ENCODE measurements at regions not wholly inside any gene's neighbourhood (a gene's known extent, or its start where the extent isn't known, plus 50 kb on each side); places are given as distances from the start of the nearest gene placed in this dataset.
"Not testable (repeated sequence)": the region's sequence is repeated elsewhere in the genome, so short reads cannot be mapped to it uniquely, and the experiment has no call there.

GRCh38 chr18:961644-962355 lies 57.1 kb downstream of the ADCYAP1 start:
- DNase-seq (ENCODE audit: low spot score in 2 of 2): no peak
- Histone ChIP-seq H3K4me1 (no peaks in the 10 kb centered on the region), H3K4me3 (peak overlapping the region; percentile 45 to 64), H3K27ac (peak overlapping the region; percentile 37 to 62), H3K27me3 (no peaks in the 10 kb centered on the region), H3K36me3 (no peaks in the 10 kb centered on the region), H3K9me3 (no peaks in the 10 kb centered on the region)
- intact Hi-C loops (cut with DNase I): loop anchor here (2.0 to 5.0 kb wide), 2 partner anchors 59 to 97 kb away; partner anchors contain the start of gene ADCYAP1
- TF ChIP-seq CTCF (IDR thresholded peaks at IDR 0.05): peak; percentile 46 to 96 (median 87)

GRCh38 chr18:963276-963675 lies 58.6 kb downstream of the ADCYAP1 start:
- H3K27ac ChIP-seq: no peak overlapping the region
- H3K4me1 ChIP-seq: no peaks in the 10 kb centered on the region
- H3K9me3 ChIP-seq: no peaks in the 10 kb centered on the region
- intact Hi-C loops (cut with DNase I): loop anchor here (2.0 to 5.0 kb wide), 2 partner anchors 61 to 98 kb away; partner anchors contain the start of gene ADCYAP1
- no peak for TF ChIP-seq CTCF (IDR thresholded peaks at IDR 0.05)
- H3K27me3 ChIP-seq: no peaks in the 10 kb centered on the region
- H3K36me3 ChIP-seq: no peaks in the 10 kb centered on the region
- no peak overlapping the region for H3K4me3 ChIP-seq
- no peak for DNase-seq (ENCODE audit: low spot score in 2 of 2)

GRCh38 chr18:965921-966758 lies 61.5 kb downstream of the ADCYAP1 start:
- no peaks in the 10 kb centered on the region for H3K9me3 ChIP-seq
- no peak overlapping the region for H3K4me3 ChIP-seq
- TF ChIP-seq CTCF (IDR thresholded peaks at IDR 0.05): no peak
- H3K27me3 ChIP-seq: no peaks in the 10 kb centered on the region
- DNase-seq (ENCODE audit: low spot score in 2 of 2): no peak
- no peaks in the 10 kb centered on the region for H3K36me3 ChIP-seq
- no peaks in the 10 kb centered on the region for H3K4me1 ChIP-seq
- intact Hi-C loops (cut with DNase I): no loop called here
- H3K27ac ChIP-seq: no peak overlapping the region

GRCh38 chr18:966759-967576 lies 62.3 kb downstream of the ADCYAP1 start:
- intact Hi-C loops (cut with DNase I): no loop called here
- Histone ChIP-seq H3K36me3 (no peaks in the 10 kb centered on the region), H3K27ac (no peak overlapping the region), H3K9me3 (no peaks in the 10 kb centered on the region), H3K4me3 (no peak overlapping the region), H3K4me1 (no peaks in the 10 kb centered on the region), H3K27me3 (no peaks in the 10 kb centered on the region)
- DNase-seq (ENCODE audit: low spot score in 2 of 2): no peak
- TF ChIP-seq CTCF (IDR thresholded peaks at IDR 0.05): no peak

DNA sequence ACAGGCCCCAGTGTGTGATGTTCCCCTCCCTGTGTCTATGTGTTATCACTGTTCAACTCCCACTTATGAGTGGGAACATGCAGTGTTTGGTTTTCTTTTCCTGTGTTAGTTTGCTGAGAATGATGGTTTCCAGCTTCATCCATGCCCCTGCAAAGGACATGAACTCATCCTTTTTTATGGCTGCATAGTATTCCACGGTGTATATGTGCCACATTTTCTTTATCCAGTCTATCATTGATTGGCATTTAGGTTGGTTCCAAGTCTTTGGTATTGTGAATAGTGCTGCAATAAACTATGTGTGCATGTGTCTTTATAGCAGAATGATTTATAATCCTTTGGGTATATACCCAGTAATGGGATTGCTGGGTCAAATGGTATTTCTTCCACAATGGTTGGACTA lies 64.2 kb downstream of the ADCYAP1 start:
- H3K27ac ChIP-seq; DNase-seq (ENCODE audit: low spot score in 2 of 2); intact Hi-C loops (cut with DNase I); H3K4me1 ChIP-seq; H3K27me3 ChIP-seq; H3K4me3 ChIP-seq; H3K36me3 ChIP-seq; H3K9me3 ChIP-seq: not testable (repeated sequence)

DNA sequence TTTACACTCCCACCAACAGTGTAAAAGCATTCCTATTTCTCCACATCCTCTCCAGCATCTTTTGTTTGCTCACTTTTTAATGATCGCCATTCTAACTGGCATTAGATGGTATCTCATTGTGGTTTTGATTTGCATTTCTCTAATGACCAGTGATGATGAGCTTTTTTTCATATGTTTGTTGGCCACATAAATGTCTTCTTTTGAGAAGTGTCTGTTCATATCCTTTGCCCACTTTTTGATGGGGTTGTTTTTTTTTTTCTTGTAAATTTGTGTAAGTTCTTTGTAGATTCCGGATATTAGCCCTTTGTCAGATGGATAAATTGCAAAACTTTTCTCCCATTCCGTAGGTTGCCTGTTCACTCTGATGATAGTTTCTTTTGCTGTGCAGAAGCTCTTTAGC lies 64.6 kb downstream of the ADCYAP1 start:
- H3K36me3 ChIP-seq; DNase-seq (ENCODE audit: low spot score in 2 of 2); H3K27me3 ChIP-seq; H3K4me3 ChIP-seq; intact Hi-C loops (cut with DNase I); H3K4me1 ChIP-seq; H3K9me3 ChIP-seq; H3K27ac ChIP-seq: not testable (repeated sequence)

DNA sequence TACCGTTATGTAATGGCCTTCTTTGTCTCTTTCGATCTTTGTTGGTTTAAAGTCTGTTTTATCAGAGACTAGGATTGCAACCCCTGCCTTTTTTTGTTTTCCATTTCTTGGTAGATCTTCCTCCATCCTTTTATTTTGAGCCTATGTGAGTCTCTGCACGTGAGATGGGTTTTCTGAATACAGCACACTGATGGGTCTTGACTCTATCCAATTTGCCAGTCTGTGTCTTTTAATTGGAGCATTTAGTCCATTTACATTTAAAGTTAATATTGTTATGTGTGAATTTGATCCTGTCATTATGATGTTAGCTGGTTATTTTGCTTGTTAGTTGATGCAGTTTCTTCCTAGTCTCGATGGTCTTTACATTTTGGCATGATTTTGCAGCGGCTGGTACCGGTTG lies 69.9 kb downstream of the ADCYAP1 start:
- H3K4me1 ChIP-seq; intact Hi-C loops (cut with DNase I); H3K36me3 ChIP-seq; H3K9me3 ChIP-seq; H3K27me3 ChIP-seq; H3K4me3 ChIP-seq; H3K27ac ChIP-seq; DNase-seq (ENCODE audit: low spot score in 2 of 2): not testable (repeated sequence)

DNA sequence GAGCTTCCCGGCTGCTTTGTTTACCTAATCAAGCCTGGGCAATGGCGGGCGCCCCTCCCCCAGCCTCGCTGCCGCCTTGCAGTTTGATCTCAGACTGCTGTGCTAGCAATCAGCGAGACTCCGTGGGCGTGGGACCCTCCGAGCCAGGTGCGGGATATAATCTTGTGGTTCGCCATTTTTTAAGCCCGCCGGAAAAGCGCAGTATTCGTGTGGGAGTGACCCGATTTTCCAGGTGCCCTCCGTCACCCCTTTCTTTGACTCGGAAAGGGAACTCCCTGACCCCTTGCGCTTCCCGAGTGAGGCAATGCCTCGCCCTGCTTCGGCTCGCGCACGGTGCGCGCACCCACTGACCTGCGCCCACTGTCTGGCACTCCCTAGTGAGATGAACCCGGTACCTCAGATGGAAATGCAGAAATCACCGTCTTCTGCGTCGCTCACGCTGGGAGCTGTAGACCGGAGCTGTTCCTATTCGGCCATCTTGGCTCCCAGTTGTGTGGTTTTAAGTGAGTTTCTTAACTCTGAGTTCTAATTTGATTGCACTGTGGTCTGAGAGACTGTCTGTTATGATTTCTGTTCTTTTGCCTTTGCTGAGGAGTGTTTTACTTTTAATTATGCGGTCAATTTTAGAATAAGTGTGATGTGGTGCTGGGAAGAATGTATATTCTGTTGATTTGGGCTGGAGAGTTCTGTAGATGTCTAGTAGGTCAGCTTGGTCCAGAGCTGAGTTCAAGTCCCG lies 71.9 kb downstream of the ADCYAP1 start:
- H3K4me3 ChIP-seq; H3K27ac ChIP-seq; H3K36me3 ChIP-seq; DNase-seq (ENCODE audit: low spot score in 2 of 2); H3K27me3 ChIP-seq; intact Hi-C loops (cut with DNase I); H3K4me1 ChIP-seq; H3K9me3 ChIP-seq: not testable (repeated sequence)

DNA sequence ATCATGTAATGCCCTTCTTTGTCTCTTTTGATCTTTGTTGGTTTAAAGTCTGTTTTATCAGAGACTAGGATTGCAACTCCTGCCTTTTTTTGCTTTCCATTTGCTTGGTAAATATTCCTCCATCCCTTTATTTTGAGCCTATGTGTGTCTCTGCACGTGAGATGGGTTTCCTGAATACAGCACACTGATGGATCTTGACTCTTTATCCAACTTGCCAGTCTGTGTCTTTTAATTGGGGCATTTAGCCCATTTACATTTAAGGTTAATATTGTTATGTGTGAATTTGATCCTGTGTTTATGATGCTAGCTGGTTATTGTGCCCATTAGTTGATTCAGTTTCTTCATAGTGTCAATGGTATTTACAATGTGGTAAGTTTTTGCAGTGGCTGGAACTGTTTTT lies 72.7 kb downstream of the ADCYAP1 start:
- H3K4me3 ChIP-seq; DNase-seq (ENCODE audit: low spot score in 2 of 2); H3K9me3 ChIP-seq; H3K4me1 ChIP-seq; H3K27ac ChIP-seq; intact Hi-C loops (cut with DNase I); H3K36me3 ChIP-seq; H3K27me3 ChIP-seq: not testable (repeated sequence)

All from ascending aorta (tissue), 2 donors.